Mammary epithelial cell (primary cell): ENCODE measurements at regions not wholly inside any gene's neighbourhood (a gene's known extent, or its start where the extent isn't known, plus 50 kb on each side); places are given as distances from the start of the nearest gene placed in this dataset.

Source experiments
- CTCF ChIP-seq, 2 donors: IDR thresholded peaks in 1 of 2; conservative IDR thresholded peaks in 1 of 2; 2 replicates each; pipeline ENCODE4 v1.5.1; 2011 to 2012; ENCODE audit warnings: inconsistent platforms in 2 of 2, low read length in 2 of 2, mild to moderate bottlenecking in 2 of 2, control low read depth in 1 of 2, low read depth in 1 of 2; ENCODE audit not compliant: insufficient read depth in 1 of 2; ENCODE audit errors: extremely low read depth in 1 of 2
- EZH2 ChIP-seq: IDR thresholded peaks from 2 replicates; pipeline ENCODE4 v1.6.1; 2012; ENCODE audit warnings: low read length, inconsistent platforms, borderline replicate concordance

GRCh38 chr2:198242093-198242492, 437.7 kb downstream of the PLCL1 start:
- TF ChIP-seq CTCF (conservative IDR thresholded peaks at IDR 0.05 in 1 of 2, IDR thresholded peaks at IDR 0.05 in 1 of 2; ENCODE audit: extremely low read depth in 1 of 2, insufficient read depth in 1 of 2, low read depth in 1 of 2, low read length in 2 of 2) (no peak), EZH2 (no peak)
